ENCODE measurements at regions not wholly inside any gene's neighbourhood (a gene's known extent, or its start where the extent isn't known, plus 50 kb on each side); places are given as distances from the start of the nearest gene placed in this dataset.

DNA sequence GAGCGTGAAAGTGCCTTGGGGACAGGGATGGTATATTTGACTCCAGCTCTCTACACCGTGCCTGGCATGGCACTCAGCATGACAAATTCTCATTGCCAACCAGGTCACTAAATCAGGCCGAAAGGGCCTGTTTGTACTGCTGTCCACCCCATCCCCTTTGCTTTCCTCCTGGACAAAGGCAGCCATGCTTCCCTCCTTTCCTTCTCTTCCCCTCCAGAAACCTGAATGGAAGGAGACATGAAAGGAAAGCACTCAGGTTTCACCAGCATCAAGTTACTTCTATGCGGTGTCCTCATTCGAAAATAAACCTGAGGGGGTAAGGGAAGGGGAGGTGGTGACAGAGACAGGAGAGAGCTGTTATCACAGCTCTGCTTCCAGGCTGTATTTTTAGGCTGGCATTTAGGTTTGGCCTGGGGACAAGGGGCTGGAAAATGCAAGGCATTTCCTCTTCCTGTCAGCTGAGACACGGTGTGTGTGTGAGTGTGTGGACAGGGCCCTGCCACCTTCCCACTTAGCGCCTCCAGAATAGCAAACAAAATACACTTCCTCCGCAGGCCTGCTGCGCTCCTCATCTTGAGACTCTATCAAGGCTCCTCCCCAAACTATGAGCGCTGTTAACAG, 79.9 kb upstream of the COL13A1 start:
- Histone ChIP-seq H3K9me3 (ENCODE audit: control insufficient read depth, low read length) (no peaks in the 10 kb centered on the region), H3K36me3 (ENCODE audit: control insufficient read depth, insufficient read depth, low read length) (no peaks in the 10 kb centered on the region), H3K4me1 (no peaks in the 10 kb centered on the region), H3K4me2 (ENCODE audit: low read length) (no peak overlapping the region), H3K27ac (no peak overlapping the region), H3K4me3 (ENCODE audit: low read depth, low read length) (no peak overlapping the region), H3K79me2 (no peaks in the 10 kb centered on the region), H3K9ac (no peak overlapping the region), H2AFZ (peak overlapping the region; percentile 10), H3K27me3 (ENCODE audit: control insufficient read depth, insufficient read depth, low read length) (no peaks in the 10 kb centered on the region)
- TF ChIP-seq, protein P1, sequence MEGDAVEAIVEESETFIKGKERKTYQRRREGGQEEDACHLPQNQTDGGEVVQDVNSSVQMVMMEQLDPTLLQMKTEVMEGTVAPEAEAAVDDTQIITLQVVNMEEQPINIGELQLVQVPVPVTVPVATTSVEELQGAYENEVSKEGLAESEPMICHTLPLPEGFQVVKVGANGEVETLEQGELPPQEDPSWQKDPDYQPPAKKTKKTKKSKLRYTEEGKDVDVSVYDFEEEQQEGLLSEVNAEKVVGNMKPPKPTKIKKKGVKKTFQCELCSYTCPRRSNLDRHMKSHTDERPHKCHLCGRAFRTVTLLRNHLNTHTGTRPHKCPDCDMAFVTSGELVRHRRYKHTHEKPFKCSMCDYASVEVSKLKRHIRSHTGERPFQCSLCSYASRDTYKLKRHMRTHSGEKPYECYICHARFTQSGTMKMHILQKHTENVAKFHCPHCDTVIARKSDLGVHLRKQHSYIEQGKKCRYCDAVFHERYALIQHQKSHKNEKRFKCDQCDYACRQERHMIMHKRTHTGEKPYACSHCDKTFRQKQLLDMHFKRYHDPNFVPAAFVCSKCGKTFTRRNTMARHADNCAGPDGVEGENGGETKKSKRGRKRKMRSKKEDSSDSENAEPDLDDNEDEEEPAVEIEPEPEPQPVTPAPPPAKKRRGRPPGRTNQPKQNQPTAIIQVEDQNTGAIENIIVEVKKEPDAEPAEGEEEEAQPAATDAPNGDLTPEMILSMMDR (IDR thresholded peaks at IDR 0.05) = no peak

DNA sequence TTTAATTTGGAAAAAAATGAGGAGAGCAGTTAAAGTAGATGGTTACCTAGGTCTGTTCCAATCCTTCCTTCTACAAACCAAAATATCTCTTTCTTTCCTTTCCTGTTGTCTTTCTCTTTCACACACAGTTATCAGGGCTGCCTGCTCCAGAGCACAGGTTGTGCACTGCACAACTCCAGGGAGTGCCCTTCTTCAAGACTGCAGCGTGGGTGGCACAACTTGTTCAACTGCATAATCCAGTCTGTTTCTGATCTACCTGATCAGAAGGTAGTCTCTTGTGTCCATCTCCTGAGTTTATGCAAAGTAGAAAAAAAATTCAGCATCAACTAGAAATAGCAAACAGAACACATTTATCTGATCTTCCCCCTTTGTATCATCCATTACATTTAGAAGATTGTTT, 78.1 kb upstream of the COL13A1 start:
- Histone ChIP-seq H3K9me3 (ENCODE audit: control insufficient read depth, low read length) (no peaks in the 10 kb centered on the region), H3K27me3 (ENCODE audit: control insufficient read depth, insufficient read depth, low read length) (no peaks in the 10 kb centered on the region), H3K4me1 (peaks cover 7% of the 10 kb centered on the region), H2AFZ (no peak overlapping the region), H3K27ac (no peak overlapping the region), H3K79me2 (no peaks in the 10 kb centered on the region), H3K36me3 (ENCODE audit: control insufficient read depth, insufficient read depth, low read length) (no peaks in the 10 kb centered on the region), H3K9ac (no peak overlapping the region), H3K4me3 (ENCODE audit: low read depth, low read length) (no peak overlapping the region), H3K4me2 (ENCODE audit: low read length) (no peak overlapping the region)
- TF ChIP-seq, protein P1 (IDR thresholded peaks at IDR 0.05) = no peak

DNA sequence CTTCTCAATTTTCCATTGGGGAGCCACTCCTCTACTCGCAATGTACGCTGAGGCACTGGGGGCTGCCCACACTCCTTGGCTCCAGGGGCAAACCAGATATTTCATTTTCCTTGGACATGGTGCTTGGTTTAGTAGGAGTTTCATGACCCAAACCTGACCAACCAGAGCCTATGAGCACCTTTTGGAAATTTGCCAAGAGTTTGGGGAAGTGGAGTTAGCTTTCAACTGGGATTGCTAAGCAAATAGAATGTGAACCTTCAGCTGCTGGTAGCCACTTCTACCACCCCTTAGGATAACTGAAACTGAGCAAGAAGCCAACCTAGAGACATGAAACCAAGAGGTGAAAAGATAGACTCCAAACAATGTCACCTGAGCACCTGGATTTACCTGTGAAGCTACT, 74.9 kb upstream of the COL13A1 start:
- TF ChIP-seq, protein P1 (IDR thresholded peaks at IDR 0.05) = no peak
- peaks cover 10% of the 10 kb centered on the region for H3K4me1 ChIP-seq
- H3K27me3 ChIP-seq (ENCODE audit: control insufficient read depth, insufficient read depth, low read length) = no peaks in the 10 kb centered on the region

DNA sequence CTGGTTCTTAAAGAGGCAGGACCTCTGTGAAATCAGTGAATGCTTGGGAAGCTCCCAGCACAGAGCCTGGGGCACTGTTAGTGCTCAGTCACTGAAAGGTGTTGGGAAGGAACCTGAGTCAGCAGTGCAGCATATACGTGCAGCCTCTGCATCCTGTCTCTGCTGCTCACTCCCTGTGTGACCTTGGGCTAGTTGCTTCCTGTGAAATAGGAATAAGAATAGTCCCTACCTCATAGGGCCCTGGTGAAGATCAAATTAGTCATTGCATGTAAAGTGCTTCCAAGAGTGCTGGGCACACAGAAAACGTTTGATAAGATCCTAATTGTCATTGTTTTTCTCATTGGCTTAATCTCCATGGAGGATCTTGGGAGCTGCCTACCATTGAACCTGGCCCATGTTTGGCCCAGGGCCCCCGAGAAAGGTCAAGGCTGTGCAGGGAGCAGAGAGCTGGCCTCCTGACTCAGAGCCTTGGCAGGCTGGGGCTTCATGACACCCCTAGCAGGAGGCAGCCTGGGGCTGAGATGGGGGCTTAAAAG, 73.3 kb upstream of the COL13A1 start:
- no peaks in the 10 kb centered on the region for H3K27me3 ChIP-seq (ENCODE audit: control insufficient read depth, insufficient read depth, low read length)
- no peak overlapping the region for H3K4me2 ChIP-seq (ENCODE audit: low read length)
- peaks cover 10% of the 10 kb centered on the region for H3K4me1 ChIP-seq
- peak overlapping the region; percentile 61 for H2AFZ ChIP-seq
- TF ChIP-seq, protein P1 (IDR thresholded peaks at IDR 0.05) = no peak
- H3K4me3 ChIP-seq (ENCODE audit: low read depth, low read length) = no peak overlapping the region
- H3K9me3 ChIP-seq (ENCODE audit: control insufficient read depth, low read length) = no peaks in the 10 kb centered on the region
- H3K79me2 ChIP-seq = no peaks in the 10 kb centered on the region
- no peaks in the 10 kb centered on the region for H3K36me3 ChIP-seq (ENCODE audit: control insufficient read depth, insufficient read depth, low read length)
- no peak overlapping the region for H3K27ac ChIP-seq
- H3K9ac ChIP-seq = no peak overlapping the region

More for the DNA sequence above, 74.9 kb upstream of the COL13A1 start:
- no peaks in the 10 kb centered on the region for H3K9me3 ChIP-seq (ENCODE audit: control insufficient read depth, low read length)
- H3K36me3 ChIP-seq (ENCODE audit: control insufficient read depth, insufficient read depth, low read length) = no peaks in the 10 kb centered on the region
- H3K27ac ChIP-seq = no peak overlapping the region
- no peak overlapping the region for H3K4me3 ChIP-seq (ENCODE audit: low read depth, low read length)
- no peak overlapping the region for H2AFZ ChIP-seq
- no peak overlapping the region for H3K9ac ChIP-seq
- no peaks in the 10 kb centered on the region for H3K79me2 ChIP-seq
- H3K4me2 ChIP-seq (ENCODE audit: low read length) = no peak overlapping the region

Measured in parathyroid adenoma (tissue), 2 donors.